Kidney glomerular epithelial cell (primary cell): ENCODE measurements at regions not wholly inside any gene's neighbourhood (a gene's known extent, or its start where the extent isn't known, plus 50 kb on each side); places are given as distances from the start of the nearest gene placed in this dataset.
A peak's percentile ranks its signal among the peaks of the same experiment; 100 is the strongest.
"Not testable (repeated sequence)": the region's sequence is repeated elsewhere in the genome, so short reads cannot be mapped to it uniquely, and the experiment has no call there.

Experiments
- DNase-seq: peaks from one replicate; lab custom pipeline; 2025; lab: John Stamatoyannopoulos, UW

GRCh38 chr6:939526-940252 is 246.8 kb upstream of the EXOC2 start:
- DNase-seq: no peak

- DNase-seq: no peak
Observed at GRCh38 chr6:938916-939315, 246.0 kb upstream of the EXOC2 start.

- no peak for DNase-seq
Observed at GRCh38 chr6:938271-938905, 245.4 kb upstream of the EXOC2 start.

- no peak for DNase-seq
Observed at GRCh38 chr6:935582-935981, 242.6 kb upstream of the EXOC2 start.

DNA sequence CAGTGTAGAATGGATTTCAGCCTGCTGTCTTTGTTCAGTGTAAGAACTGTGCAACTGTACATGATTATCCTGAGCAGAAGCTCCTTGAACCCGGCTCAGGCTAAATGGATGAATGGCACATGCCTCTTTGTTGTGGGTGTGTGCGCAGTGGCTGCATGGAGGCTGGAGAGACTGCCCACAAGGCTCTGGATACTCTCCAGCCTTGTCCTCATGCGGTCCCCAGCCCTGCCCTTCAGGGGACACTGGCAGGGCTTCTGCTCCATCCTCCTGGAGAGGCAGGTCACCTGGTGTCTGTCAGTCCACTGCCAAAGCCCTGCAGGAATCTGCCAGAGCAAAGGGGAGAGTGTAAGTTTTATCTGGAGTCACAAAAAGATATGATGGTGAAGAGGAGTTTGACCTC is 241.7 kb upstream of the EXOC2 start:
- DNase-seq: no peak

- not testable (repeated sequence) for DNase-seq
Observed at GRCh38 chr6:931919-932318, 239.0 kb upstream of the EXOC2 start.

DNA sequence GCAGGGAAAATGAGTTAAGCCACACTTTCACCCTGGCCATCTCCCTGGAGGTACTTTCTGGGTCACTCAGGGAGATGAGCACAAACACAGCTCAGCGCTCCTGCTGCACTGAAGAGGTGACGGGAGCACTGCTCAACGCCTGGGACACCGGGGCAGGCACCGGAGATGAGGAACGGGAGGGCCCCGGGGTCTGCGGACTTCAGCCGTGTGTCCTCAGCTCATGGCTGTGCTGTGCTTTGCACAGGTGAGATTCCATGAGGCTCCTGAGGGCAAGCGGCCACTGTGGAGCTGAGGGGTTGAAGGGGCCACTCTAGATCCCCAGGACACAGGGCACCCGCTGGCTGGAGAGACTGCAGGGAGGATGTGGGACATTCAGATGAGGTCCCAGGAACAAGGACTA is 234.2 kb upstream of the EXOC2 start:
- DNase-seq: no peak

- DNase-seq: no peak
Observed at GRCh38 chr6:925656-926213, 232.8 kb upstream of the EXOC2 start.

DNA sequence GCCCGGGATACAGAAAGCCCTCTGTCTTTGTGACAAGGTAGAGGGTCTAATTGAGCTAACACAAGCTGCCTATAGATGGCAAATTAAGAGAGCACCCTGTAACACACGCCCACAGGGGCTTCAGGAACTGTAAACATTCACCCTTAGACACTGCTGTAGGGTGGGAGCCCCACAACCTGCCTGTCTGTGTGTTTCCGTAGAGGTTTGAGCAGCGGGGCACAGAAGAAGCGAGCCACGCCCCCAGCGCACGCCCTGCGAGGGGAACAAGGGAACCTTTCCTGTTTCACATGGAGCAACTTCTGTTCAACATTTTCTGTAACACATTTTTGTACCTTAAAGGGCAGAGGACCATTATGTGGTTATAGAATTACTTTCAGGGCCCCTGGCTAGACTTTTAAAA is 231.7 kb upstream of the EXOC2 start:
- DNase-seq: no peak

- no peak for DNase-seq
Observed at GRCh38 chr6:921400-921799, 228.5 kb upstream of the EXOC2 start.

DNA sequence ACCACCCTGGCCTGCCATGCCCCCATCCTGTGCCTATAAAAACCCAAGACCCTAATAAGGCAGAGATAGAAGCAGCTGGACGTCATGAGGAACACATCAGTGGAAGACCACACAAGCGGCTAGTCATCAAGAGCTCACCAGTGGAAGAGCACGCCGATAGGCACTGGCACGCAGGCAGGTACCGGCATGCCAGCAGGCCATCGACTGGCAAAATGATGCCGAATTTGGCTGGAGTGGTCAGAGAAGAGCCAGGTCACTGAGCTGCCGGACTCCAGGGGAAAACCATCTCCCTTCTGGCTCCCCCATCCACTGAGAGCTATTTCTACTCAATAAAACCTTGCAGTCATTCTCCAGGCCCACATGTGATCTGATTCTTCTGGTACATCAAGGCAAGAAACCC is 227.6 kb upstream of the EXOC2 start:
- no peak for DNase-seq

DNA sequence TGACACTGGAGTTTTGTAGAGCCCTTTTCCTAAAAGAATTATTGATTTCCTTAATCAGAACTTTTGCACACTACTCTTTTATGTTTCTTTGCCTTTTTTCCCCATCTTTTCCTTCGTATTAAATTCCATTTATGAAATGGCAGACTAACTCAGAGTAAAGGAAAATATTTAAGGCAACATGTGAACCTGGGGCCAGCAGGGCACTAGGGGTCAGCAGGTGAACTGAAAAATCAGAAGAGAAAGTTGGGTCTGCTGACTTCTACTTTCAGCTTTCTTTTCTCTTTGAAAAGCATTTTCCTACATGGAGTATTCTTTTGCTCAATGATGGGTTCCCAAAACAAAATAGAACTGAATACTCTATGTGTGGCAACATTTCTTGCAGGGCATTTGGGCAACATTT is 226.6 kb upstream of the EXOC2 start:
- DNase-seq: no peak

GRCh38 chr6:917939-918338 is 225.0 kb upstream of the EXOC2 start:
- DNase-seq: no peak

DNA sequence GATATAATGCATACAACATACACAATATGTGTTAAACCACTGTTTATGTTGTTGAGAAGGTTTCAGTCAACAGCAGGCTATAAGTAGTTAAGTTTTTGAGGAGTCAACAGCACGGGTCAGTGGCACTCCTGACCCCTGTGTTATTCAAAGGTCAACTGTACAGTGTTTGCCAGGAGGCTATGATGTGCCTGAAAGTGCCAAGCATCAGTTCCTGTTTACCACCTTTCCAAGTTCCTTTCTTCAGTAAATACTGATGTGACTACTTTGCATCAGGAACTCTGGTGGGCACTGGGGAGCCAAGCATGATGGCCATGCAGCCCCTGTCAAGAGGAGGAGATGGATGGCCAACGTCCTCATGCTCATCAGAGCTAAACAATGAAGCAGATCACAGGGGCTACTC is 224.4 kb upstream of the EXOC2 start:
- DNase-seq: no peak

DNA sequence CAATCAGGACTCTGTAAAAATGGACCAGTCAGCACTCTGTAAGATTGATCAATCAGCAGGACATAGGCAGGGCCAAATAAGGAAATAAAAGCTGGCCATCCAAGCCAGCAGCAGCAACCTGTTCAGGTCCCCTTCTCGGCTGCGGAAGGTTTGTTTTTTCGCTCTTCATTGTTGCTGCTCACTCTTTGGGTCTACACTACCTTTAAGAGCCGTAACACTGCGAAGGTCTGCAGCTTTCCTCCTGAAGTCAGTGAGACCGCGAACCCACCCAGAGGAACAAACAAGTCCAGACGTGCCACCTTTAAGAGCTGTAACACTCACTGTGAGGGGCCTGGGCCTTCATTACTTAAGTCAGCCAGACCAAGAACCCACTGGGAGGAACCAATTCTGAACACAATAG is 223.2 kb upstream of the EXOC2 start:
- DNase-seq: no peak

GRCh38 chr6:912871-913835 is 220.2 kb upstream of the EXOC2 start:
- DNase-seq: peak; percentile 16

DNA sequence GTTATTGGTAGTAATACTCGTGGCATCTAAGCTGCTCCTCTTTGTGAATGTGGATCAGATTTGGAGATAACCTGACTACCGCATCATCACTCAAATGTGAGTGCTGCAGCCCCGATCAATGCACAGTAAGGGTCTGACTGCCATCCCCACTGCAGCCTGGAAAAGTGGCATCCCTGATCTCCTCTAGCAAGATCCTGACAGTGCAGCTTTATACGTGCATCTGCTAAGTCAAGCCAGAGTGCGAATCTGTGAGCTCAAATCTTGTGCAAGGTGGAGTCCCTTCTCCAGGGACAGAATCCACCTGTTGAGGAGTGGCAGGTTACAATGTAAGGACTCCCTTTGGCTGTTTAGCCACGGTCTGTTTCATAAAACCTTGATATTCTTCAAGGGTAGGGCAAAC is 215.0 kb upstream of the EXOC2 start:
- no peak for DNase-seq

GRCh38 chr6:906920-907319 is 214.0 kb upstream of the EXOC2 start:
- no peak for DNase-seq

DNA sequence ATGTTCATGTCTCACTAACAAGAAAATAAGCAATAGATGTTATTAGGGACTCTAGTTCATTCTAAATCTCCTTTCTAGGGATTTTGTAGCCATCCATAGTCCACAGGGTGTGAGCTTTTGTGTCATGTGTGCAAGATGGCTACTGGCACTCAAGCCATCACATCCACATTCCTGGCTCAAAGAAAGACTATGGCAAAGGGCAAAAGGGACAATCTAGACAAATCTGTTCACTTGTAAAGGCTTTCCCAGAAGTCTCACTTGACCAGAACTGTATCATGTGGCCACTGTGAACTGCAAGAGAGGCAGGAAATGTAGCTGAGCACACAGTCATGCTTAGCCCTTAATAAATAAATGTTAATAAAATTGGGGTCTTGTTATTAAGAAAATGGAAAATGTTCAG is 212.6 kb upstream of the EXOC2 start:
- no peak for DNase-seq

DNA sequence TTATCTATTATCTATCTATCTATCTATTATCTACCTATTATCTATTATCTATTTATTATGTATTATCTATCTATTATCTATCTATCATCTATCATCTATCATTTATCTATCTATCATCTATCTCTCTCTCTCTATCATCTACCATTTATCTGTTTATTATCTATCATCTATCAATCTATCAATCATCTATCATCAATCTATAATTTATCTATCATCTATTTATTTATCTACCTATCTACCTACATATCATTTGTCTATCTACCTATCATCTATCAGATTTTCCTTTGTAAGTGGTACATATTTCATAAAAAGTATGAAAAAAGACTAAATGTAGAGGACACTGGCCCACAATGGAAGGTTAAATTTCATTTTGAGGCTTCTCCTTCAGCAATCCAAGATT is 212.1 kb upstream of the EXOC2 start:
- DNase-seq: no peak

DNA sequence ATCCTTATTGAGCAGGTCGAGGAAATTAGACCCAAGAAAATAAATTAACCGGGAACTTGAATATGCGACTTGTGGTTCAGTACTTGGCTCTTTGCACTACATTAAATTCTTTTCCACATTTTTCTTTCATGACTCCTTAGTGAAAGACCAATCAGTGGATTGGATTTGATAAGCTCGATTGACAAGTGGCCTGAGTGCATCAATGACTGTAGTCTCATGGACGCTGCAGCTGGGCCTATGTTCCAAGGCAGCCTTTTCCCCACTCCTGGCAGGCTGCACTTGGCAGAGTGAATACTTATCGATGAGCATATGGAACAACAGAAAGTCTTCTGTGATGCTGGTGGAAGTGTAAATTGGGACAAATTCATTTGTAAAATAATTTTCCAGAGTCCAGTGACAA is 210.8 kb upstream of the EXOC2 start:
- no peak for DNase-seq

DNA sequence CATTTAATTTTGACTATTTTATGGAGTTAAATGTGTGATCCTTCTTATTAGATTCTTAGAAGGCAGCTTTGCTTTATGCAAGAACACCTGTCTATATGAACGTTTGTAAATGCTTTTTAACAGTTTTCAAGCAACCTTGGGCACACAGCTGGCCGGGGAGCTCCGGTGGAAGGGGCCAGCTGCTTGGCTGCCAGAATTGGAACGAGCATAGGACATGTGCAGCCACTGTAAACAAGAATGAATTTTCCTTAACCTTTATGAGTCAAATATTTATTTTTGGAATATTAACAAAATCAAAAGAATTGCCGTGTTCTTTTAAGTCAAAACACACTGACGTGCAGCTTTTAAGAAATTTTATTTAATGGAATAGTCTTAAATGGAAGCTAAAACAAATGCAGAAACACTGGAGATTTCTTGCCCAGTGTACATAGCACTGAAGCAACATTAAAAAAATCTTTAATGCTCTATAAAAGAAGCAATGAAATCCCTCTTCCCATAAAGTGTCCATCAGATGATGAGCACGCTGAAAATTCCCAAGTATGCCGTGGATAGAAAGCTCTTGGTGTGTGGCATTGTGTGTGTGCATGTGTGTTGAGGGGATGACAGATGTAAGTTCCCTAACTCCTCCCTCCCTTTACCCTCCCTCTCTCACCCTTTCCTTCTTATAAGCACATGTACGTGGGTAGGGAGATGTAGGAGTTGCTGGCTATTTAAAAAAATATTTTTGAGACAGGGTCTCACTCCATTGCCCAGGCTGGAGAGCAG is 208.9 kb upstream of the EXOC2 start:
- DNase-seq: no peak
